NK-92 treated with Interleukin-12 subunit alpha and Interleukin-12 subunit beta, amount 100 ng/mL, for 24 hours (cell line): ENCODE measurements at regions not wholly inside any gene's neighbourhood (a gene's known extent, or its start where the extent isn't known, plus 50 kb on each side); places are given as distances from the start of the nearest gene placed in this dataset.
"Not testable (repeated sequence)": the region's sequence is repeated elsewhere in the genome, so short reads cannot be mapped to it uniquely, and the experiment has no call there.

ENCODE experiments used
- DNase-seq: peaks from one replicate; lab custom pipeline; 2025; lab: John Stamatoyannopoulos, UW

GRCh38 chr21:33993286-33994231, 78.0 kb upstream of the ATP5PO start:
- no peak for DNase-seq

GRCh38 chr21:33992412-33992811, 76.8 kb upstream of the ATP5PO start:
- not testable (repeated sequence) for DNase-seq

GRCh38 chr21:33991133-33991532, 75.5 kb upstream of the ATP5PO start:
- no peak for DNase-seq

- DNase-seq: no peak
Observed at GRCh38 chr21:33989440-33989839, 73.8 kb upstream of the ATP5PO start.

GRCh38 chr21:33988237-33989017, 72.8 kb upstream of the ATP5PO start:
- DNase-seq: no peak

GRCh38 chr21:33987461-33987860, 71.9 kb upstream of the ATP5PO start:
- no peak for DNase-seq

GRCh38 chr21:33985117-33986050, 69.8 kb upstream of the ATP5PO start:
- DNase-seq: no peak

GRCh38 chr21:33984021-33984481, 68.4 kb upstream of the ATP5PO start:
- no peak for DNase-seq

- no peak for DNase-seq
Observed at GRCh38 chr21:33981391-33982101, 65.9 kb upstream of the ATP5PO start.

- peak; percentile 38 for DNase-seq
Observed at GRCh38 chr21:33980276-33980916, 64.8 kb upstream of the ATP5PO start.

- DNase-seq: no peak
Observed at GRCh38 chr21:33978585-33978984, 63.0 kb upstream of the ATP5PO start.

GRCh38 chr21:33977721-33978369, 62.2 kb upstream of the ATP5PO start:
- DNase-seq: no peak

GRCh38 chr21:33977017-33977720, 61.6 kb upstream of the ATP5PO start:
- no peak for DNase-seq

GRCh38 chr21:33976082-33977016, 60.7 kb upstream of the ATP5PO start:
- peak; percentile 68 for DNase-seq

- peak; percentile 83 for DNase-seq
Observed at GRCh38 chr21:33975548-33976081, 60.0 kb upstream of the ATP5PO start.

GRCh38 chr21:33974513-33975468, 59.2 kb upstream of the ATP5PO start:
- DNase-seq: no peak

GRCh38 chr21:33973268-33973667, 57.7 kb upstream of the ATP5PO start:
- DNase-seq: no peak
